NT2/D1 (cell line): ENCODE measurements at regions not wholly inside any gene's neighbourhood (a gene's known extent, or its start where the extent isn't known, plus 50 kb on each side); places are given as distances from the start of the nearest gene placed in this dataset.

Source experiments
- SUZ12 ChIP-seq: IDR thresholded peaks from 2 replicates; pipeline ENCODE4 v1.6.1; 2011; ENCODE audit not compliant: insufficient read length, insufficient read depth; ENCODE audit errors: extremely low read depth
- YY1 ChIP-seq: IDR thresholded peaks from 2 replicates; pipeline ENCODE4 v1.6.1; 2011; ENCODE audit not compliant: insufficient read length, insufficient read depth
- ZNF274 ChIP-seq: IDR thresholded peaks from 2 replicates; pipeline ENCODE4 v1.6.1; 2011; ENCODE audit warnings: mild to moderate bottlenecking, low read depth, low read length

- TF ChIP-seq SUZ12 (no peak), YY1 (no peak), ZNF274 (no peak)
These were observed 925.8 kb downstream of the MRPL39 start for GRCh38 chr21:24681456-24681855.
